ENCODE measurements at regions not wholly inside any gene's neighbourhood (a gene's known extent, or its start where the extent isn't known, plus 50 kb on each side); places are given as distances from the start of the nearest gene placed in this dataset.

DNA sequence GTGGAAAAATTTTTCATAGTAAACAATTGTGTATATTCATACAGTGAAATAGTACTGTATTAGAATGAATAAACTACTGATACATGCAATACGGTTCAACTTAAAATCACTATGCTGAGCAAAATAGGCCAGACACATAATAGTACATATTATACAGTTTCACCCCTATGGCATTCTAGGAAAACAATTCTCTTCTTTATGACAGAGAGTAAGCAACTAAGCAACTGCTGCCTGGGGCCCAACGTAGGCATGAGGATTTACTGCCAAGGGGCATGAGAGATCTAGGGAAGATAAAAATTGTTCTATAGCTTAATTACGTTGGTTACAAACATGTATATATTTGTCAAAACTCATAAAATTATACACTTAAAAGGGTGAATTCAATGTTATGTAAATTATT, 180.2 kb downstream of the DRD1 start:
- TF ChIP-seq, protein P1, sequence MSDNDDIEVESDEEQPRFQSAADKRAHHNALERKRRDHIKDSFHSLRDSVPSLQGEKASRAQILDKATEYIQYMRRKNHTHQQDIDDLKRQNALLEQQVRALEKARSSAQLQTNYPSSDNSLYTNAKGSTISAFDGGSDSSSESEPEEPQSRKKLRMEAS (IDR thresholded peaks at IDR 0.05; ENCODE audit: low read depth, low read length), result no peak
- TF ChIP-seq POLR2A (IDR thresholded peaks at IDR 0.05; ENCODE audit: extremely low read depth, insufficient read length), result no peak

Data from NB4 (cell line).